ENCODE measurements at regions not wholly inside any gene's neighbourhood (a gene's known extent, or its start where the extent isn't known, plus 50 kb on each side); places are given as distances from the start of the nearest gene placed in this dataset.

DNA sequence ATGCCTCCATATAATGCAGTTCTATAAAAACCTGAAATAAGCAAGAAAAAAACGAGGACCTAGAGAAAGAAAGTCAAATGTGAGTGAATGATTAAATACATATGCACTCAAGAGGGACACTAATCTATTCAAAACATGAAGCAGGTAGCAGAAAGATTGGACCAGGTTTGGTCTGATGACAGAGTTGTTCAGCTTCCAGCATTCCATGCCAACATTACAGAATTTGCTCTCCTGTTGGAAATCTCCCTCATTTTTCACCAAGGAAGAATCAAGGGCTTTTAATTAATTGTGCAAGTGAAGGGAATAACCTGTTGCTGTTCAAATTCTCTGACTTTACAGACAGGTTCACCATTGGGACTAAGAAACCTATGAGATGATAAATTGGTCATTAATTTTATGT, 379.0 kb upstream of the RASGEF1B start:
- Histone ChIP-seq H2AFZ (ENCODE audit: control insufficient read depth, low read depth, low read length) (no peak overlapping the region), H3K4me1 (ENCODE audit: control insufficient read depth, insufficient read depth, low read length) (no peaks in the 10 kb centered on the region), H3K79me2 (ENCODE audit: control insufficient read depth, insufficient read depth, low read length) (no peaks in the 10 kb centered on the region), H3K27me3 (replicated peaks in 1 of 2; ENCODE audit: control insufficient read depth in 2 of 2, insufficient read depth in 2 of 2, low read length in 1 of 2) (no peaks in the 10 kb centered on the region), H3K4me3 (no peak overlapping the region), H3K4me2 (ENCODE audit: control insufficient read depth, insufficient read depth) (no peak overlapping the region), H3K36me3 (ENCODE audit: control insufficient read depth in 2 of 2, insufficient read depth in 2 of 2, low read length in 1 of 2) (no peaks in the 10 kb centered on the region), H4K20me1 (ENCODE audit: control insufficient read depth, insufficient read depth) (no peaks in the 10 kb centered on the region), H3K9ac (ENCODE audit: control insufficient read depth, insufficient read depth, low read length) (no peak overlapping the region), H3K9me3 (replicated peaks; ENCODE audit: control insufficient read depth, insufficient read depth, low read length) (peaks cover 1% of the 10 kb centered on the region; the same call in 2 of the 3 replicates), H3K27ac (ENCODE audit: control insufficient read depth, insufficient read depth) (no peak overlapping the region)
- ChIA-PET RAD21 (ENCODE audit: unreplicated experiment) (no interaction called here), SMC1A (ENCODE audit: uncharacterized antibody, unreplicated experiment) (interaction anchor here (0.7 to 1.3 kb wide), 3 partner anchors 383 to 721 kb away, joined by 3 to 6 read pairs (median 3); no protein-coding TSS in a partner anchor), POLR2A (no interaction called here), CTCF (interaction anchor here (0.9 to 1.1 kb wide), 2 partner anchors 340 to 383 kb away, joined by 3 read pairs; no protein-coding TSS in a partner anchor)
- FAIRE-seq (no peak), ATAC-seq (no peak), DNase-seq (ENCODE audit: low read depth, low spot score) (no peak)
- WGBS (ENCODE audit: insufficient coverage, insufficient replicate concordance, low lambda C conversion rate, missing lambda C conversion rate) = 0% methylated on average over 1 of the region's 1 CpG
- in situ Hi-C loops (cut with MboI) = no loop called here
- no TSS peak for BruUV-seq (replicated peaks)
- intact Hi-C loops (cut with micrococcal nuclease; ENCODE audit: unreplicated experiment) = no loop called here
- TF ChIP-seq EP300 (IDR thresholded peaks at IDR 0.05; ENCODE audit: borderline replicate concordance in 1 of 2, control insufficient read depth in 1 of 2, low read depth in 2 of 2, low read length in 2 of 2) (no peak), BMI1 (IDR thresholded peaks at IDR 0.05; ENCODE audit: borderline replicate concordance) (no peak), SMAD5 (IDR thresholded peaks at IDR 0.05; ENCODE audit: low read depth) (no peak), USF2 (IDR thresholded peaks at IDR 0.05; ENCODE audit: borderline replicate concordance, low read depth, low read length) (no peak), SUZ12 (IDR thresholded peaks at IDR 0.05; ENCODE audit: unreplicated experiment) (no peak), ATF7 (IDR thresholded peaks at IDR 0.05; ENCODE audit: low read depth) (no peak), ZNF274 (IDR thresholded peaks at IDR 0.05; ENCODE audit: insufficient read depth, insufficient read length) (no peak), ZNF622 (IDR thresholded peaks at IDR 0.05) (no peak), TCF12 (IDR thresholded peaks at IDR 0.05; ENCODE audit: low read depth, low read length) (no peak), RCOR1 (conservative IDR thresholded peaks at IDR 0.05; ENCODE audit: low read depth, low read length) (no peak), RELA (IDR thresholded peaks at IDR 0.05; ENCODE audit: borderline replicate concordance, partially characterized antibody) (no peak), HDGF (IDR thresholded peaks at IDR 0.05) (no peak), TCF7 (IDR thresholded peaks at IDR 0.05; ENCODE audit: borderline replicate concordance) (no peak), MXI1 (IDR thresholded peaks at IDR 0.05; ENCODE audit: low read depth, low read length) (no peak)
- TF ChIP-seq, protein P1, sequence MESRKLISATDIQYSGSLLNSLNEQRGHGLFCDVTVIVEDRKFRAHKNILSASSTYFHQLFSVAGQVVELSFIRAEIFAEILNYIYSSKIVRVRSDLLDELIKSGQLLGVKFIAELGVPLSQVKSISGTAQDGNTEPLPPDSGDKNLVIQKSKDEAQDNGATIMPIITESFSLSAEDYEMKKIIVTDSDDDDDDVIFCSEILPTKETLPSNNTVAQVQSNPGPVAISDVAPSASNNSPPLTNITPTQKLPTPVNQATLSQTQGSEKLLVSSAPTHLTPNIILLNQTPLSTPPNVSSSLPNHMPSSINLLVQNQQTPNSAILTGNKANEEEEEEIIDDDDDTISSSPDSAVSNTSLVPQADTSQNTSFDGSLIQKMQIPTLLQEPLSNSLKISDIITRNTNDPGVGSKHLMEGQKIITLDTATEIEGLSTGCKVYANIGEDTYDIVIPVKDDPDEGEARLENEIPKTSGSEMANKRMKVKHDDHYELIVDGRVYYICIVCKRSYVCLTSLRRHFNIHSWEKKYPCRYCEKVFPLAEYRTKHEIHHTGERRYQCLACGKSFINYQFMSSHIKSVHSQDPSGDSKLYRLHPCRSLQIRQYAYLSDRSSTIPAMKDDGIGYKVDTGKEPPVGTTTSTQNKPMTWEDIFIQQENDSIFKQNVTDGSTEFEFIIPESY (IDR thresholded peaks at IDR 0.05) = no peak

Measured in GM12878 (cell line).